ENCODE measurements at regions not wholly inside any gene's neighbourhood (a gene's known extent, or its start where the extent isn't known, plus 50 kb on each side); places are given as distances from the start of the nearest gene placed in this dataset.

DNA sequence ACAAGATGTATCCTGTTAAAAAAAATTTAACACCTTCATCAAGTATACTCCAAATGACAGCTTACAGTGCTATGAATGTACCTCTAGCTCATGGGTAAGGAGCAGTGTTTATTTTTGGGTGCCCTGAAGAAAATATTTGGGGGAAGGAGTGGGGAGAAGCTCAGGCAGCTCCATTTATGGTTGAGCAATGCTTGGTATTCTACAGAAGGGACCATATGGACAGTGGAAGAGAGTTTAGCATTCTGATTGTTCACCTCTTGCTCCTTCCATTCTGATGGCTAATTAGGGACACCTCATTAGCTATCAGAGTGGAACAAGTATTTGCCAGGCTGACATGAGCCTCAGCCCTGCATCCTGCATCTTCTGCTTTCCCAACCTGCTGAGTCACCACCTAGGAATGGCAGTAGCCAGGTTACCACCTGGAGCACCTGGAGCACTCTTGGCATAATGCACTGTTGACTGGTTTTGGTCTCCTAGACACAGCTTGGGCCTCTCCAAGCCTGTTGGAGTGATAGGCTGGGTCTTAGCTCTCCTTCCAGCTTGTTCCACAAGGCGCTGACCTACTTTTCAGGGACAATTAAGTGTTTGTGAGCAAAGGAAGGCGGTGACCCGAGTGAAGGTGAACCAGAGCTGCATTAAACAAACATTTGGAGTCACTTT, 62.0 kb upstream of the MACF1 start:
- no TSS peak for BruUV-seq (replicated peaks)
- Histone ChIP-seq H3K27ac (ENCODE audit: low read depth, low read length, poor library complexity, severe bottlenecking) (no peak overlapping the region), H3K27me3 (replicated peaks; ENCODE audit: insufficient read depth, low read depth, low read length, poor library complexity) (no peaks in the 10 kb centered on the region), H3K4me3 (ENCODE audit: low read depth, low read length, poor library complexity, severe bottlenecking) (no peak overlapping the region), H3K4me1 (ENCODE audit: insufficient read depth, low read length, poor library complexity, severe bottlenecking) (peaks cover 30% of the 10 kb centered on the region), H3K36me3 (ENCODE audit: insufficient read depth, low read length, poor library complexity, severe bottlenecking) (no peaks in the 10 kb centered on the region), H3K9me3 (ENCODE audit: low read depth, low read length, poor library complexity, severe bottlenecking) (no peaks in the 10 kb centered on the region)
- DNase-seq (ENCODE audit: low spot score): no peak
- CTCF ChIA-PET: no interaction called here
- intact Hi-C loops (cut with micrococcal nuclease; ENCODE audit: unreplicated experiment): no loop called here
- POLR2A ChIA-PET (ENCODE audit: low non-redundant PET): no interaction called here
- TF ChIP-seq, protein P1, sequence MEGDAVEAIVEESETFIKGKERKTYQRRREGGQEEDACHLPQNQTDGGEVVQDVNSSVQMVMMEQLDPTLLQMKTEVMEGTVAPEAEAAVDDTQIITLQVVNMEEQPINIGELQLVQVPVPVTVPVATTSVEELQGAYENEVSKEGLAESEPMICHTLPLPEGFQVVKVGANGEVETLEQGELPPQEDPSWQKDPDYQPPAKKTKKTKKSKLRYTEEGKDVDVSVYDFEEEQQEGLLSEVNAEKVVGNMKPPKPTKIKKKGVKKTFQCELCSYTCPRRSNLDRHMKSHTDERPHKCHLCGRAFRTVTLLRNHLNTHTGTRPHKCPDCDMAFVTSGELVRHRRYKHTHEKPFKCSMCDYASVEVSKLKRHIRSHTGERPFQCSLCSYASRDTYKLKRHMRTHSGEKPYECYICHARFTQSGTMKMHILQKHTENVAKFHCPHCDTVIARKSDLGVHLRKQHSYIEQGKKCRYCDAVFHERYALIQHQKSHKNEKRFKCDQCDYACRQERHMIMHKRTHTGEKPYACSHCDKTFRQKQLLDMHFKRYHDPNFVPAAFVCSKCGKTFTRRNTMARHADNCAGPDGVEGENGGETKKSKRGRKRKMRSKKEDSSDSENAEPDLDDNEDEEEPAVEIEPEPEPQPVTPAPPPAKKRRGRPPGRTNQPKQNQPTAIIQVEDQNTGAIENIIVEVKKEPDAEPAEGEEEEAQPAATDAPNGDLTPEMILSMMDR (conservative IDR thresholded peaks at IDR 0.05; ENCODE audit: low read depth, low read length): no peak
- TF ChIP-seq EZH2 (IDR thresholded peaks at IDR 0.05; ENCODE audit: borderline replicate concordance, low read depth, low read length, poor library complexity, severe bottlenecking): no peak

DNA sequence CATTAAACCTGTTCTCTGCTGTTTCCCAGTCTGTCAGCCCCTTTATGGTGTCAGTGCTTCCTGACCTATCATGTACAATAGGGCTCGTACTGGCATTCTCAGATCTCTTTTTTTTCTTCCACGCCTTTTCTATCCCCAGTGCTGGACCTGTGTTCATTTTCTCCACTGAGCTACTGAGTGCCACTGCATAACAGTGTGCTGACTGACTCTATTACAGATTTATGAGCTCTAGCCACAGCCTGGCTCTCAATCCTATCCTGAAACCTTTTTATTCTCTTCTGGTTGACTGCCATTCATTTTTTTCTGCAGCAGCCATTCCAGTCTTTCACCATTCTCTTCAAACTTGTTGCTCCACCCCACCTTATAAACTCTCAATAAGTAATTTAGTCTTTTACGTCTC, 59.6 kb upstream of the MACF1 start:
- TF ChIP-seq, protein P1 (conservative IDR thresholded peaks at IDR 0.05; ENCODE audit: low read depth, low read length): no peak
- no peak for TF ChIP-seq EZH2 (IDR thresholded peaks at IDR 0.05; ENCODE audit: borderline replicate concordance, low read depth, low read length, poor library complexity, severe bottlenecking)
- Histone ChIP-seq H3K27ac (ENCODE audit: low read depth, low read length, poor library complexity, severe bottlenecking) (no peak overlapping the region), H3K4me1 (ENCODE audit: insufficient read depth, low read length, poor library complexity, severe bottlenecking) (peaks cover 24% of the 10 kb centered on the region), H3K9me3 (ENCODE audit: low read depth, low read length, poor library complexity, severe bottlenecking) (no peaks in the 10 kb centered on the region), H3K4me3 (ENCODE audit: low read depth, low read length, poor library complexity, severe bottlenecking) (no peak overlapping the region), H3K36me3 (ENCODE audit: insufficient read depth, low read length, poor library complexity, severe bottlenecking) (no peaks in the 10 kb centered on the region), H3K27me3 (replicated peaks; ENCODE audit: insufficient read depth, low read depth, low read length, poor library complexity) (no peaks in the 10 kb centered on the region)
- intact Hi-C loops (cut with micrococcal nuclease; ENCODE audit: unreplicated experiment): no loop called here
- CTCF ChIA-PET: interaction anchor here (0.6 kb wide), 1 partner anchor 55 kb away, joined by 3 read pairs; no protein-coding TSS in a partner anchor
- POLR2A ChIA-PET (ENCODE audit: low non-redundant PET): no interaction called here
- no TSS peak for BruUV-seq (replicated peaks)
- no peak for DNase-seq (ENCODE audit: low spot score)

DNA sequence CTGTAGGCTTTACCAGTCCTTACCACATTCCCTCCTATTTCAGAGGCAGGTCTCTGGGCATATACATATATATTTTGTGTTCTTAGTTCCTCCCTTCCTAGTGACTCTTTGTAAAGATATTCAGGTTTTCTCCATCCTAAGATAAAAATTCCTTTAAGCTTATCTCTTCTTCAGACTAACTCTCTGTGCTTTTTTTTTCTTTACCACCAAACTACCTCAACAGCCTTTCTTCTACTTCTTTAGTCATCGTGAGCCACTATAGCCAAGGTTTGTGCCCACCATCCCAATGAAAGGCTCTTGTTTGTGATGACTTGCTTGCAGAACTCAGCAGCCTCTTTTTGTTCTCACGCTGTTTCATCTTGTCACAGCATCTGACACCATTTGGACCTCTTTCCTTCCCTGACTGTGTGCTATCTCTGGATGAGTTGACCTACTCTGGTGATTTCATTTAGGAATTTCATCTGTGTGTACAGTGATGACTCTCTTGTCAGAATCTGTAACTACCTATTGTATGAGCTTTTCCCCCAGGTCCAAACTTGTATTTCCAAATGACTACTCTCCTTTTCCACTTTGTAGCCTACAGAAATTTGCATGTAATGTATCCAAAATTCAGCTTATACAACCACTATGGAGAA, 59.0 kb upstream of the MACF1 start:
- Histone ChIP-seq H3K27me3 (replicated peaks; ENCODE audit: insufficient read depth, low read depth, low read length, poor library complexity) (no peaks in the 10 kb centered on the region), H3K4me3 (ENCODE audit: low read depth, low read length, poor library complexity, severe bottlenecking) (no peak overlapping the region), H3K27ac (ENCODE audit: low read depth, low read length, poor library complexity, severe bottlenecking) (no peak overlapping the region), H3K4me1 (ENCODE audit: insufficient read depth, low read length, poor library complexity, severe bottlenecking) (peaks cover 24% of the 10 kb centered on the region), H3K9me3 (ENCODE audit: low read depth, low read length, poor library complexity, severe bottlenecking) (no peaks in the 10 kb centered on the region), H3K36me3 (ENCODE audit: insufficient read depth, low read length, poor library complexity, severe bottlenecking) (no peaks in the 10 kb centered on the region)
- no TSS peak for BruUV-seq (replicated peaks)
- no peak for DNase-seq (ENCODE audit: low spot score)
- intact Hi-C loops (cut with micrococcal nuclease; ENCODE audit: unreplicated experiment): no loop called here
- TF ChIP-seq, protein P1 (conservative IDR thresholded peaks at IDR 0.05; ENCODE audit: low read depth, low read length): no peak
- ChIA-PET CTCF (interaction anchor here (0.6 to 1.0 kb wide), 2 partner anchors 46 to 55 kb away, joined by 3 read pairs; no protein-coding TSS in a partner anchor), POLR2A (ENCODE audit: low non-redundant PET) (interaction anchor here (0.6 kb wide), 1 partner anchor 212 kb away, joined by 9 read pairs; no protein-coding TSS in a partner anchor)
